Naive B cell (primary cell): ENCODE measurements at regions not wholly inside any gene's neighbourhood (a gene's known extent, or its start where the extent isn't known, plus 50 kb on each side); places are given as distances from the start of the nearest gene placed in this dataset.

Experiments
- ATAC-seq, 2 donors: fragments of 150-1000 bp; cut with Tn5 transposase; 2 replicates each; pipeline ENCODE4 v1.10.0; 2021; ENCODE audit warnings: low read depth in 2 of 2, mild to moderate bottlenecking in 2 of 2, moderate library complexity in 2 of 2
- DNase-seq: peaks from one replicate; pipeline ENCODE4 v3.0.0; 2022
- H3K27ac Mint-ChIP-seq, 6 donors: one replicate each; pipeline ENCODE4 v1.8.0; 2020 to 2022; ENCODE audit warnings: mild to moderate bottlenecking in 6 of 6, mixed read lengths in 6 of 6, moderate library complexity in 5 of 6, inconsistent platforms in 2 of 6
- H3K27me3 Mint-ChIP-seq, 3 donors: one replicate each; pipeline ENCODE4 v1.8.0; 2021 to 2022; ENCODE audit warnings: mixed read lengths in 3 of 3, mild to moderate bottlenecking in 1 of 3
- H3K36me3 Mint-ChIP-seq, 2 donors: one replicate each; pipeline ENCODE4 v1.8.0; 2020 to 2022; ENCODE audit warnings: mixed read lengths in 2 of 2, inconsistent platforms in 1 of 2, mild to moderate bottlenecking in 1 of 2
- H3K4me1 Mint-ChIP-seq, 3 donors: one replicate each; pipeline ENCODE4 v1.8.0; 2020 to 2022; ENCODE audit warnings: mixed read lengths in 3 of 3, inconsistent platforms in 1 of 3, mild to moderate bottlenecking in 1 of 3, moderate library complexity in 1 of 3
- H3K4me3 Mint-ChIP-seq, 8 donors: one replicate each; pipeline ENCODE4 v1.8.0; 2020 to 2022; ENCODE audit warnings: mild to moderate bottlenecking in 8 of 8, mixed read lengths in 8 of 8, moderate library complexity in 8 of 8, inconsistent platforms in 2 of 8
- H3K9me3 Mint-ChIP-seq, 7 donors: one replicate each; pipeline ENCODE4 v1.8.0; 2020 to 2022; ENCODE audit warnings: mixed read lengths in 7 of 7, mild to moderate bottlenecking in 5 of 7, inconsistent platforms in 2 of 7, moderate library complexity in 1 of 7

DNA sequence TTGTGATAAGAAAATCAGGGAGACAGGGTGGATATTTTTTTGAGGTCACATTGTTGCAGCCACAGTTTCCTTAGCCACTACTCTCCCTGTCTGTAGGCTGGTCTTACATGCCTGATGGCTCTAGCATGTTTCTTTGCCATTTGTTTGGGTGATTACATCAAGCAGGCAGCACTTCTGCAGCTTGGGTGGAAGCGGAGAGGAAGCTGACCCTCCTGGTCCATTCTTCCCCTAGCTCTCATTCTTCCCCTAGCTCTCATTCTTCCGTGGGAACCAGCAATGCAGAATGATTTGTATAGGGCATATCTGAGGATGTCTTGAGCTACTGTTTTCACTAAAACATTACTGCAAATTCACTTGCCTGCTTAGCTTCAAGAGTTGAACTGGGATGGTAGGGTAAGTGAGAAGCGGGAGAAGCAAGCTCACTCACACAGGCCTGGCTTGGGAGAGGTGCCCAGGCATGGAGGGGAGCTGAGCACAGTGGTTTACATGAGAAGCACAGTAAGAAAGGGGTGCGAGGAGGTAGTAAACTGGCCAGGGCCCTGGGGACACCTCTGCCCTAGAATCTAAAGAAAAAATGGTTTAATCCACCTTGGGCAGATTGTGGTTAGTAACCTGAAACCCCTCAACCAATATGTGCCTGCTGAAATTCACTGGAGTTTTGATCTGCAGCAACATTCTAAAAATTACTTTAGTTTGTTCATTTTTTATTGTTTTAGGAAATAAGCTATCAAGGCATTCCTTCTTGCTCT lies 538.9 kb downstream of the RFC3 start:
- Mint-ChIP-seq H3K27ac (no peak overlapping the region), H3K36me3 (peaks cover 0 to 4% of the 10 kb centered on the region in 2 donors), H3K4me1 (no peaks in the 10 kb centered on the region), H3K4me3 (no peak overlapping the region), H3K9me3 (peaks cover 0 to 6% (median 0%) of the 10 kb centered on the region in 7 donors), H3K27me3 (peaks cover 0 to 5% (median 0%) of the 10 kb centered on the region in 3 donors)
- no peak for ATAC-seq
- DNase-seq: no peak

DNA sequence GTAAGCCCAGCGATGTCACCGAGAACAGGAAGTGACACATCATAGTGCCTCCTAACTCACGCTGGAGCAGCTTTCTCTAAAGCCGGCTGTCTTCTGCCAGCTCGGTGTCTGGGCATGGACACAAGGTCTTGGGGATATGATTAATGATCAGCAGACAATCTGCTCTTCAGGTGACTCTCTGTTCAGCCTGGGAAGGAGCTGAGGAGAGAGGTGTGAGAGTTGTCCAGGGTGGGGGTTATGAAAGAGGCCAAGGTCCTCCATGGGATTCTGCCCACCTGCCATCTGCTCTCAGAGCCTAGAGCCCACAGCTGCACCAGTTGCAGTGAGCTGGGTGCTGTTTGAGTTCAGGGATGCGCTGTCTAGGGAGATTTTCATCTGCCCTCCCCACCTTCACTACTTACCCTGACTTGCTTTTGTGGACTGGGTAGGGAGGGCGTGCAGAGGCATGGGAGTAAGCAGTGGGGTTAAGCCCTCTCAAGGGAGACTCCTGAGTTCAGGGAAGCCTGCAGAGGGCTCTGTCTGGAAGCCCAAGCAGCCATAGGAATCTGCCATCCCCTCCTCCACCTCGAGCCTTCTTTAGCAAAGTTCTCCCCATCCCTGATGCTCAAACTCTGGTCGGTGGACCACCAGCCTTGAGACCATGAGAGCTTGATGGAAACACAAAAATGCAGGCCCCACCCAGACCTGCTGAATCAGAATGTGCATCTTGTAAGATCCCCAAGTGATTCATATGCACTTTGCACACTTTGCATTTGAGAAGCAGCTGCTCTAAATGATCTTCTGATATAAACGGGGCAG lies 539.7 kb downstream of the RFC3 start:
- ATAC-seq (no peak), DNase-seq (no peak)
- Mint-ChIP-seq H3K4me1 (no peaks in the 10 kb centered on the region), H3K27ac (no peak overlapping the region), H3K4me3 (no peak overlapping the region), H3K9me3 (peaks cover 0 to 6% (median 0%) of the 10 kb centered on the region in 7 donors), H3K27me3 (peaks cover 0 to 5% (median 0%) of the 10 kb centered on the region in 3 donors), H3K36me3 (peaks cover 0 to 4% of the 10 kb centered on the region in 2 donors)

DNA sequence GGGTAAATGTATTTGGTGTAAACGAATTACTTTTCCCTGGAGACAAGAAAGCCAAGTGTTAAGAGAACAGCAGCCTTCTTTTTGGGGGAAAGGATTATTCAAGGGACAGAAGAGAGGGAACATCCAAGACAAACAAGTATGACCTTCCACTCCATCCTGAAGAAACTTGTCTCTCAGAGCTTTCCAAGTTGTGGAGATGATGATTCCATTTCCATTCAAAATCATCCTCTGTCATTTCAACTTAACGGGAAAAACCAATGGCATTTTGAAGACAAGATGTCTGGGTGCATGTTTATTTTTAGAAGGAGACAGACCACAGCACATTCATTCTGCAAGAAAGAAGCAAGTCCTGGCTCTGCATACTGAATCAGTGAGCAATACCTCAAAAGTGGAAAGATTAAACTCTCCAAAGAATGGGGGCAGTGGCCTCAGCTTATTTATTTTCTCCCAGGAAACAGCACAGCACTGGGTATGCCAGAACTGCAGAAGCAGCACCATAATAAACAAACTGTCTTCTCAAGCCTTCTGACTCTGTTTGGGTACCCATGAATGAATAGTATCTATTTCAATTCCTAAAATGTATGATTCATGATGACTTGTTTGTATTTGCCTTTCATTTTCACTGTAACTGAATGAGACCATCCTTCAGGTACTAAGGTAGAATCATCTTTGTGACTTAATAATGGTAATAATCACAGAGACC lies 541.0 kb downstream of the RFC3 start:
- DNase-seq (no peak), ATAC-seq (no peak)
- peaks cover 0 to 4% of the 10 kb centered on the region in 2 donors for H3K36me3 Mint-ChIP-seq
- no peak overlapping the region for H3K27ac Mint-ChIP-seq
- peaks cover 0 to 5% (median 0%) of the 10 kb centered on the region in 3 donors for H3K27me3 Mint-ChIP-seq
- H3K9me3 Mint-ChIP-seq: peaks cover 0 to 6% (median 0%) of the 10 kb centered on the region in 7 donors
- no peaks in the 10 kb centered on the region for H3K4me1 Mint-ChIP-seq
- H3K4me3 Mint-ChIP-seq: no peak overlapping the region

- DNase-seq (no peak), ATAC-seq (no peak)
- Mint-ChIP-seq H3K27me3 (peaks cover 0 to 5% (median 0%) of the 10 kb centered on the region in 3 donors), H3K36me3 (peaks cover 0 to 4% of the 10 kb centered on the region in 2 donors), H3K9me3 (peaks cover 0 to 2% (median 0%) of the 10 kb centered on the region in 7 donors), H3K27ac (no peak overlapping the region), H3K4me3 (no peak overlapping the region), H3K4me1 (no peaks in the 10 kb centered on the region)
Measured at GRCh38 chr13:34360702-34361101, 542.8 kb downstream of the RFC3 start.

DNA sequence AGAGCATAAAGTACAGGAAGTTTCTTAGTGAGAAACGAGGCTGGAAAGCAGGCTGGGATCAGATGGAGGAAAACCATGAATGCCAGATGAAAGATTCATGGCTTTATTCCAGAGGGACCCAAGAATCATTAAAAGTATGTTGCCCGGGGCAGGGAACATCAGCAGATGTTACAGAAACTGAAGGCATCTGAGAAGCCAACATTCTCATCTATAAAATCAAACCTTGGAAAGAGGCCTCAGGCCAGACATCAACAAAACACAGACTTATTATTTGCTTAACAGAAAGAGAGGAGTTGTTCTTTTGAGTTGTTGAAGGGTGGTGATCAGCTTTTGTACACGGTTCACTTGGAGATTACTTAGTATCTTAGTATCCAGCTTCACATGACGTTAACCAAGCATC lies 543.6 kb downstream of the RFC3 start:
- Mint-ChIP-seq H3K36me3 (peaks cover 0 to 4% of the 10 kb centered on the region in 2 donors), H3K9me3 (peaks cover 0 to 8% (median 2%) of the 10 kb centered on the region in 7 donors), H3K27ac (no peak overlapping the region), H3K4me3 (no peak overlapping the region), H3K4me1 (no peaks in the 10 kb centered on the region), H3K27me3 (peaks cover 0 to 5% (median 0%) of the 10 kb centered on the region in 3 donors)
- no peak for DNase-seq
- no peak for ATAC-seq

GRCh38 chr13:34363266-34363665 lies 545.3 kb downstream of the RFC3 start:
- H3K4me3 Mint-ChIP-seq: no peak overlapping the region
- no peak for DNase-seq
- peaks cover 0 to 4% of the 10 kb centered on the region in 2 donors for H3K36me3 Mint-ChIP-seq
- H3K9me3 Mint-ChIP-seq: peaks cover 0 to 10% (median 5%) of the 10 kb centered on the region in 7 donors
- H3K27me3 Mint-ChIP-seq: peaks cover 0 to 5% (median 0%) of the 10 kb centered on the region in 3 donors
- H3K27ac Mint-ChIP-seq: no peak overlapping the region
- H3K4me1 Mint-ChIP-seq: no peaks in the 10 kb centered on the region
- no peak for ATAC-seq

DNA sequence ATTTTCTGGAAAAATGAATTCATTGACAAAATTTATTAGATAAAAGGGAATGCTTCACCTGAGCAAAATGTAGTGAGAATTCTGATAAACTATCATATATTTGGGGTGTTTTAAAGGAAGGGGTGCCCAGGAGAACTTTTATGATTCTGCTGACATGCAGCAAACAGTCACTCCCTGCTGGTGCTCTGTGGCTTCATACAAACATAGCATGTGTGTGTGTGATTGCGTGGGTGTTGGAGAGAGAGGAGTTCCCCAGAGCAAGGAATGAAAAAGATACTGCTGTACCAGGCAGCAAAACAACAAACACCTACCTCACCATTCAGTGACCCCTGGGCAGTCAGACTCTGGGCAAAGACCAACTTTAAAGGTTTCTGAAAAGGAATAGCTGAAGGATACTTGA lies 546.7 kb downstream of the RFC3 start:
- Mint-ChIP-seq H3K4me3 (no peak overlapping the region), H3K4me1 (no peaks in the 10 kb centered on the region), H3K36me3 (peaks cover 0 to 4% of the 10 kb centered on the region in 2 donors), H3K9me3 (peaks cover 0 to 10% (median 5%) of the 10 kb centered on the region in 7 donors), H3K27ac (no peak overlapping the region), H3K27me3 (peaks cover 0 to 5% (median 0%) of the 10 kb centered on the region in 3 donors)
- no peak for DNase-seq
- ATAC-seq: no peak

DNA sequence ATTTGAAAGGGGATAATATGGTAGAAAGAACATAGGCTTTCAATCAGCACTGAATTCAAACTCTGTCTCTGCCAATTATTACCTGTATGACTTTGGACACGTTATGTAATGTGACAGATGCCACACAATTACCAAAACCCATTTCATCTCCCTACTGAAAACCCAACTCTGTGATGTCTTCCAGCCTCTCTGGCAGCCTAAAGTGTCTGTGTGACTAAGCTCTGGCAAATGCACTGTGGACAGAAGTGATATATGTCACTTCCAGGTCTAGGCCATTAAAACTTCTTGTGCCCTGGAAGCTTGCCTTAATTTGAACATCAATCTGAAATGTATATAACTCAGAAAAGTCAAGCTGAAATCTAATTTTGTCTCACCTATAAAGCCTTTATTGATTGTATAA lies 552.0 kb downstream of the RFC3 start:
- H3K27me3 Mint-ChIP-seq: no peaks in the 10 kb centered on the region
- ATAC-seq (no peak), DNase-seq (no peak)
- peaks cover 0 to 10% (median 5%) of the 10 kb centered on the region in 7 donors for H3K9me3 Mint-ChIP-seq
- no peaks in the 10 kb centered on the region for H3K36me3 Mint-ChIP-seq
- H3K4me1 Mint-ChIP-seq: no peaks in the 10 kb centered on the region
- H3K27ac Mint-ChIP-seq: no peak overlapping the region
- H3K4me3 Mint-ChIP-seq: no peak overlapping the region

DNA sequence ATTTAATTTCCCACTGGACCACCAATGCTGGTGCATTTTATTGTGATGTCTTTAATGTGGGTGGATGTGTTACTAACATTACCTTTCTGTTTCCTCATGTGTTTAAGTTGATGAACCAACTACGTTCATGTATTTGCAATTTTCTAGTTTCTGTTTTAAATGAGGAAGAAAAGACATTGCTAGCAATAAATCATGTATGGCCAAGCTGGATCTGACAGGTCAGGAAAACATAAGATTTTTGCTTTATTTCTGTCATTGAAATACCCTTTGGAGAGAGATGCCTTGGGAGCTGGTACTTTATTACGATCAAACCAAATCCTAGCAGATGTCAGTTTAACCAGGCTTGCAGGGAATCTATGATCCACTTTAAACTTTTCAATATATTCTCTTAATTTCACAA lies 553.2 kb downstream of the RFC3 start:
- no peak for DNase-seq

DNA sequence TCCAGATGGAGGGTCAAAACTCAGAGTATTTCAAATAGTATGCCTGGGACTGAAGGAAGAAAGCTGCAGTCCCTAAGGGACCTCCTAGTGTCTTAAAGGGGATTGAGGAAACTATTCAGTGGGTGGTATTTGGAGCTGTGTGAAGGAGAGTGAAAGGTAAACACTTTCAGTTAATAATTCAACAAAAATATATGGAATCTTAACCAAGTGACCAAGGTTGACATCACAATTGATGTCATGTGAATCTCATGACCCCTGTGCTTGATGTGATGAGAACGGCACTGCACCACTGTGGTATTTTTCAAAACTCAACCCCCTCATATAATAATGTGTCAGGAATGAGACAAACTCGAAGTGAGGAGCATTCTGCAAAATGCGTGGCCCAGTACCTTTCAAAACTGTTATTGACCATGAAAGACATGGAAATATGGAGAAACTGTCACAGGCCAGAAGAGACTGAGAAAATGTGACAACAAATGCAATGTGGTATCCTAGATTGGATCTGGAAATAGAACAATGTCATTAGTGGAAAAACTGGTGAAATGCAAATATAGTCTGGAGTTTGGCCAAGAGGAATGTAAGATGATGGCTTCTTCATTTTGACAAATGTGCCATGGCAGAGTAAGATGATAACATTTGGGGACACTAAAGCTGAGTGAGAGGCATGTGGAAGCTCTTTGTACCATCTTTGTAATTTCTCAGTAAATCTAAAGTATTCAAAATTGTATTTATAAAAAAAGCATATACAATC lies 553.9 kb downstream of the RFC3 start:
- H3K27ac Mint-ChIP-seq: no peak overlapping the region
- no peaks in the 10 kb centered on the region for H3K27me3 Mint-ChIP-seq
- DNase-seq (no peak), ATAC-seq (no peak)
- H3K36me3 Mint-ChIP-seq: no peaks in the 10 kb centered on the region
- no peaks in the 10 kb centered on the region for H3K4me1 Mint-ChIP-seq
- peaks cover 0 to 4% (median 0%) of the 10 kb centered on the region in 7 donors for H3K9me3 Mint-ChIP-seq
- no peak overlapping the region for H3K4me3 Mint-ChIP-seq

More for the DNA sequence above, 553.2 kb downstream of the RFC3 start:
- Mint-ChIP-seq H3K27me3 (no peaks in the 10 kb centered on the region), H3K4me3 (no peak overlapping the region), H3K4me1 (no peaks in the 10 kb centered on the region), H3K9me3 (peaks cover 0 to 5% (median 5%) of the 10 kb centered on the region in 7 donors), H3K36me3 (no peaks in the 10 kb centered on the region), H3K27ac (no peak overlapping the region)
- no peak for ATAC-seq

GRCh38 chr13:34372581-34372980 lies 554.6 kb downstream of the RFC3 start:
- ATAC-seq: no peak
- Mint-ChIP-seq H3K4me1 (no peaks in the 10 kb centered on the region), H3K4me3 (no peak overlapping the region), H3K9me3 (peaks cover 0 to 4% (median 0%) of the 10 kb centered on the region in 7 donors), H3K36me3 (no peaks in the 10 kb centered on the region), H3K27ac (no peak overlapping the region), H3K27me3 (no peaks in the 10 kb centered on the region)
- no peak for DNase-seq

DNA sequence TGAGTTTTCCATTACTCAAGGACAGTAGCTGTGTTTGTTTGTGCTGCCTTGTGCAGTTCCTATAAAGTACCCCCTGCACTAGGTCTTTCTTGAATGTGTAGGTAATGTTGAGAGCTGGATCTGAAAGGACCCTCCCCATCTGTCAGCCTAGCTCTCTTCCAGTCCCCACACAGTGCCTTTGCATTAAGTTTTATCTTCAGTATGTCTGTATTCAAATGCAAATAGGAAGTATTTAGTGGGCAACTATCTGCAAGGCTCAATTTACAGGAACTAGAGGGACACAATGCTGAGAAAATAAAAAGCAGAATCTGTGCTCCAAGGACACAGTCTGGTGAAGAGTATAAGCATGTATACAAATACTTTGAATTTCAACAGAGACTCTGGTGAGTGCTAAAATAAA lies 558.5 kb downstream of the RFC3 start:
- Mint-ChIP-seq H3K27me3 (no peaks in the 10 kb centered on the region), H3K9me3 (peaks cover 0 to 5% (median 2%) of the 10 kb centered on the region in 7 donors), H3K4me3 (no peak overlapping the region), H3K36me3 (no peaks in the 10 kb centered on the region), H3K27ac (no peak overlapping the region), H3K4me1 (no peaks in the 10 kb centered on the region)
- ATAC-seq (no peak), DNase-seq (no peak)

DNA sequence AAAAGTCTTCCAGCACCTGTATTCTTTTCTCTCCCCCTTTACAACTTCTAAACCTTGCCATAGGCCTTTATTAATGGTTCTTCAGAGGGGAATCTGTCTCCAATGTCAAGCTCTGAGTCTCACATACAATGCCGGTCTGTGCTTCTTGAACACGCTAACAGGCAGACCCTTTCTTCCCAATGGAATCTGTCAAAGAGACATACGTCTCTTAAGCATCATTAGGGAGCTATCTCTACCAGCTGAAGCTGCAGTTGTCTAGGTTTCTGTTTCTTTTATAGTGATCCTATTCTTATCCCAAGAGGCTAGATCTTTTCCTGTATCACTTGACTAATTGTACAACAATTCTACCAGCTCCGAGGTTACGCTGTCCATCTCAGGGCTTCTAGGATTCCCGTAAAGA lies 560.8 kb upstream of the NBEA start:
- H3K4me3 Mint-ChIP-seq: no peak overlapping the region
- DNase-seq (no peak), ATAC-seq (no peak)
- no peaks in the 10 kb centered on the region for H3K36me3 Mint-ChIP-seq
- H3K4me1 Mint-ChIP-seq: no peaks in the 10 kb centered on the region
- H3K27ac Mint-ChIP-seq: no peak overlapping the region
- H3K9me3 Mint-ChIP-seq: peaks cover 0 to 9% (median 2%) of the 10 kb centered on the region in 7 donors
- H3K27me3 Mint-ChIP-seq: no peaks in the 10 kb centered on the region
